GM18517 (cell line): ENCODE measurements at regions not wholly inside any gene's neighbourhood (a gene's known extent, or its start where the extent isn't known, plus 50 kb on each side); places are given as distances from the start of the nearest gene placed in this dataset.
"Not testable (repeated sequence)": the region's sequence is repeated elsewhere in the genome, so short reads cannot be mapped to it uniquely, and the experiment has no call there.

ENCODE experiments used
- ATAC-seq: cut with Tn5 transposase; IDR thresholded peaks from one replicate; pipeline ENCODE4 v1.9.1; 2021; ENCODE audit warnings: mild to moderate bottlenecking, moderate library complexity; ENCODE audit not compliant: unreplicated experiment

GRCh38 chr12:83784298-83784890 is 1097.7 kb downstream of the TMTC2 start:
- ATAC-seq: no peak

DNA sequence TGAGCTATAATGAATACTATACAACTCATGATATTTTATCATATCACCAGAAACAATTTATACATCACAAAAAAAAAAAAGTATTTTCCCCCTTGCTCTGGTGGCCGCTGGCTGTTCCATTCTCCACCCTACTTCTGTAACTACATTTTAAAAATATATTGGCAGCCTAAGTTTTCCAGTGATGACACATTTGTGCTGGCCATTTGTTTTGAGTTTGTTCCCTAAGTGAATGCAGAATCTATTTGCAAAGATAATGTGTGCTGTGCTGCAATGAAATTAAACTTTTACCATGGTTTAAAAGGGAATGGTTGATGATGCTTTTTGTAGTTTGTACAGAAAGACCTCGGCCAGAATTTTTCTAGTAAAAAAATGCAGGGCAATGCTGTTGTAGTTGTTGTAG is 1092.8 kb downstream of the TMTC2 start:
- no peak for ATAC-seq

- no peak for ATAC-seq
Observed at GRCh38 chr12:83769151-83769550, 1082.4 kb downstream of the TMTC2 start.

- no peak for ATAC-seq
Observed at GRCh38 chr12:83767723-83768122, 1081.0 kb downstream of the TMTC2 start.

DNA sequence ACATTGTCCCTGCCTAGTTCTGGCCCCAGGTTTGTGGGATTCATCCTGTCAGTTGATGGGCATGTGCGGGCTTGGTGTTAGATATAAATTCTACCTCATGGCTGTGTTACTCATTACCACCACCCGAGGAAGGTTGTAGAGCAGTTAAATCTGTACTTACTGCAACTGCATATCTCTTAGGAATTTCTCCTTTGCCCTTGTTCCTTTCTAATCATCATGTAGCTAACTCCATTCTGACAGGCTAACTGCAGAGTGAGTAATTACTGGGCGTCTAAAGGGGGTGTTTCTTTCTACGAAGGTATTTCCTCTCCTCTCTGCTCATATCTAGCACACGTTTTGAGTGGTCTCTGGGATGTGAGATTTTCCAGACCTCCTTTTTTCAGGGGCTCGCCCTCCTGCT is 1076.7 kb downstream of the TMTC2 start:
- ATAC-seq: no peak

- no peak for ATAC-seq
Observed at GRCh38 chr12:83759906-83760305, 1073.2 kb downstream of the TMTC2 start.

- no peak for ATAC-seq
Observed at GRCh38 chr12:83758888-83759631, 1072.4 kb downstream of the TMTC2 start.

DNA sequence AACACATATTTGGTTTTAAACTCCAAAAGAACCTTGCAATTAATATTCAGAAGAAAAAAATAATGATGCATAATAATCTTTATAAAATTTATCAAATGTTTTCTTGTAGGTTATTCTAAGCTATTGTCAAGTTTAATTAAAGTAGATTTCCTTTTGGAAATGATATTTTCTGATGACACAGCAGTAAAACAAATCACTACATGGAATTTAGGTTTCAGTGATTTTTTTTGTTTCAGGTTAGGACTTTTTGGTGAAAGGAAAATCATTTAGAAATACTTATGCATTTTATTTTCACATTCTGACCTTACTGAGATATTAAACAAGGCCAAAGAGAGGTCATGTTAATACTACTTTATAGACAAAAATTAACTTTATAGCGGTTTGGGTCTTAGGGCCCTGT is 1067.2 kb downstream of the TMTC2 start:
- ATAC-seq: no peak

- no peak for ATAC-seq
Observed at GRCh38 chr12:83753205-83753604, 1066.5 kb downstream of the TMTC2 start.

DNA sequence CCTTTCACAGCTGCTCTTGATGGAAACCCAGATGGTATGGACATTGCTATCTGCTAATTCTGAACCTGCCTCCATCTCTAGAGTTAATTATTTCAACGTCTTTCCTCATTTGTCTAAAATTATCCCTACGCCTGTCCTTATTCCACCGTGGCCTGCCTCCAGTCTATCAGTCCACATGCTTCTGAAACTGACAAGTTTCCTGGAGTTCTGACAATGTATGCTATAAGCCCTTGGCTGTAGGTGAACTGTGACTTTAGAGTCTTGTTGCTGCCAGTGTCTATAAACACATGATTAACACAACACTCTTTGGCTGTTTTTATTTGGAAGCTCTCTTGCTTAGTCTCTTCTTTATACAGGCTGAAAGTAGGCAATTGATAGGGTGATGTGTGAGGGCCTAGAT is 1052.9 kb downstream of the TMTC2 start:
- no peak for ATAC-seq

DNA sequence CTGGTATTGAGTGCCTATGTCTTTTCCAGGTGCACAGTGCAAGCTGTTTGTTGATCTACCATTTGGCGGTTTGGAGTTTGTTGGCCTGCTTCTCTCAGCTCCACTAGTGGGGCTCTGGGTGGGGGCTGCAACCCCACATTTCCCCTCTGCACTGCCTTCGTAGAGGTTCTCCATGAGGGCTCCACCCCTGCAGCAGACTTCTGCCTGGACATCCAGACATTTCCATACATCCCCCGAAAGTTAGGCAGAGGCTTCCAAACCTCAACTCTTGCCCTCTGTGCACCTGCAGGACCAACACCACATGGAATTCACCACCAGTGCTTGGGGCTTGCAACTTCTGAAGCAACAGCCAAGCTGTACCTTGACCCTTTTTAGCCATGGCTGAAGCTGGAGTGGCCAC is 1024.1 kb downstream of the TMTC2 start:
- no peak for ATAC-seq

- no peak for ATAC-seq
Observed at GRCh38 chr12:83709899-83710298, 1023.2 kb downstream of the TMTC2 start.

- no peak for ATAC-seq
Observed at GRCh38 chr12:83700838-83701237, 1014.1 kb downstream of the TMTC2 start.

DNA sequence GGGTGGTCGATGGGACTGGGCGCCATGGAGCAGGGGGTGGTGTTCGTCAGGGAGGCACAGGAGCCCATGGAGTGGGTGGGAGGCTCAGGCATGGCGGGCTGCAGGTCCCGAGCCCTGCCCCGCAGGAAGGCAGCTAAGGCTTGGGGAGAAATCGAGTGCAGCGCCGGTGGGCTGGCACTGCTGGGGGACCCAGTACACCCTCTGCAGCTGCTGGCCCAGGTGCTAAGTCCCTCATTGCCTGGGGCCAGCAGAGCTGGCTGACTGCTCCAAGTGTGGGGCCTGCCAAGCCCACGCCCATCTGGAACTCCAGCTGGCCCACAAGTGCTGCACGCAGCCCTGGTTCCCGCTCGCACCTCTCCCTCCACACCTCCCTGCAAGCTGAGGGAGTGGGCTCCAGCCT is 1009.6 kb downstream of the TMTC2 start:
- ATAC-seq: not testable (repeated sequence)

DNA sequence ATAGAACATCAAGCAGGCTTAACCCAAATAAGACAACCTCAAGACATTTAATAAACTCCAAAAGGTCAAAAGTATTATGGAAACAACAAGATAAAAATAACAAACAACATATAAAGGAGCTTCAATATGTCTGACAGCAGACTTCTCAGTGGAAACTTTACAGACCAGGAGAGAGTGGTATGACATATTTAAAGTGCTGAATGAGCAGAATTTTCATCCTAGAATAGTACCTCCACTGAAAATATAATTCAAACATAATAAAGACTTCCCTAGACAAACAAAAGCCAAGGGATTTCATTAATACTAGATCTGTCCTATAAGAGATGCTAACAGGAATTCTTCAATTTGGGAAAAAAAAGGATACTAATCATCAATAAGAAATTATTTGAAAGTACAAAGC is 1005.0 kb downstream of the TMTC2 start:
- ATAC-seq: no peak

GRCh38 chr12:83690465-83690864 is 1003.8 kb downstream of the TMTC2 start:
- ATAC-seq: no peak

DNA sequence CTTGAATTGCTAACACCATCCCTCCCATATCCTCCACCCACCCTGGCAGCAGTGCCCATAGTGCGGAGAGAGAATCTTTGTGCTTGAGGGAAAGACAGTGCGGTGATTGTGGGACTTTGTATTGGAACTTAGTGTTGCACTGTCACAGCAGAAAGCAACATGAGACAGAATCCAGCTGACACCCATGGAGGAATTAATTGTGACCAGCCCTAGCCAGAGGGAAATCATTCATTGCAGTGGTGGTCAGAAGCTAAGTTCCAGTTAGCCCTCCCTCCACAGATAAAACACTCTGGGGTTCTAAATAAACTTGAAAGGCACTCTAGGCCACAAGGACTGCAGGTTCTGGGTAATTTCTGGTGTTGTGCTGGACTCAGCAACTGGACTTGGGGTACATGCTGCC is 1002.6 kb downstream of the TMTC2 start:
- ATAC-seq: no peak

DNA sequence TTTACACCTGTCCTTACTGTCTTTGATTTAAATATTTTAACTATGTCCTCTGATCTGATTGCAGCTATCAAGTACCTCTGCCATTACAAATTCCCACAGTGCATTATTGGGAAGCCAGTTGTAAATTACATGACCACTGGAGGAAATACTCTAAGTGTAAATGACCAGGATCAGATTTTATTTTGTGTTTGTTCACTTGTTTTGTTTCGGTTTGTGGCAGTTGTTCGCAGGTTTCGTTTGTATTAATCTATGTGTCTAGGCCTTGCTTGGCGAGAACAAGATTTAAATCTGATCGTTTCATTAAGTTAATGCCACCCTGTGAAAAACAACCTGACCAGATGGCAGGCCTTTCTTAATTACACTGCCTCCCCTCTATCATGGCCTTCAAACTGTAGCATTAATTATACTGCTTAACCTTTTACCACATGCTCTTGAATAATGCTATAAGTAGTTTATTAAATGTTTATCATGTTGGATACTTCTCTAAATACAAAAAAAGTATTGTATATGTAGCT is 990.1 kb downstream of the TMTC2 start:
- no peak for ATAC-seq

- ATAC-seq: no peak
Observed at GRCh38 chr12:83666690-83667089, 980.0 kb downstream of the TMTC2 start.

- ATAC-seq: no peak
Observed at GRCh38 chr12:83665634-83666218, 979.0 kb downstream of the TMTC2 start.

DNA sequence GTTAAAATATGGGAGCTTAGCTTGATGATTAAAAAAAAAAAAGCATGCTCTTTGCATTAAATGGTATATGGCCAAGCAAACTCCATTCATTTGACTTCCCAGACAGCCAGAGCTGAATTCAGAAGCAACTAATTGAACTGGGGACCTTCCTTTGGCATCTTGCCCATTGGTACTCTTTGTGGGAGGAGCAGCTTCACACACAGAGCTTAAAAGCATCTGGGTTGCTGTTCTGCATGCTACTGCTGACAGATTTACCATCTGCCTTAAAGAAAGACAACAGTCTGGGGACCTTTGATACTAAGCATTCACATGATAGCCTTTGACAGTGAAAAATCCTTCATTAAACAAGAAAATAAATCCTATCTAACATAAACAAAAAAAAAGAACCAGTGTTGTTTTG is 977.9 kb downstream of the TMTC2 start:
- no peak for ATAC-seq

GRCh38 chr12:83660727-83661358 is 974.1 kb downstream of the TMTC2 start:
- no peak for ATAC-seq
